ENCODE measurements at regions not wholly inside any gene's neighbourhood (a gene's known extent, or its start where the extent isn't known, plus 50 kb on each side); places are given as distances from the start of the nearest gene placed in this dataset.

DNA sequence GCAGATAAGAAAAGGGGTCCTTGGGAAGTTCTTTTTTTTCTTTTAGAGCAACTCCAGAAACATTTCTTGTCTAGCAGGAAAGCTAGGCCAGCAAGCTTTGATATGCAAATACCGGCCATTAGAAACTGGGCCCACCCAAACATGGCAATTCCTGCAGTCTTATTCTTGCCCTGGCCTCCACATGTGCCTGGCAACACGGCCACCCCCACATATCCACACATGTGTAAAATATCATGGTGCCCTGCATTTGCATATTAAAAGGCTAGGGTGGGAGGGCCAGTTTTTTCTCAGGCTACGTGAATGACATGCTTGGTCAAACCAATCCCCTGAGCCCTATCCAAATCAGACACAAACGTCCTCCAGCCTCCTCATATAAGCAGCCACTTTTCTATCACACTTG lies 171.7 kb upstream of the ZCCHC13 start:
- no peak for TF ChIP-seq POLR2A (IDR thresholded peaks at IDR 0.05)
- no peak for TF ChIP-seq CTCF (IDR thresholded peaks at IDR 0.05)
